ENCODE measurements at regions not wholly inside any gene's neighbourhood (a gene's known extent, or its start where the extent isn't known, plus 50 kb on each side); places are given as distances from the start of the nearest gene placed in this dataset.
"Not testable (repeated sequence)": the region's sequence is repeated elsewhere in the genome, so short reads cannot be mapped to it uniquely, and the experiment has no call there.

DNA sequence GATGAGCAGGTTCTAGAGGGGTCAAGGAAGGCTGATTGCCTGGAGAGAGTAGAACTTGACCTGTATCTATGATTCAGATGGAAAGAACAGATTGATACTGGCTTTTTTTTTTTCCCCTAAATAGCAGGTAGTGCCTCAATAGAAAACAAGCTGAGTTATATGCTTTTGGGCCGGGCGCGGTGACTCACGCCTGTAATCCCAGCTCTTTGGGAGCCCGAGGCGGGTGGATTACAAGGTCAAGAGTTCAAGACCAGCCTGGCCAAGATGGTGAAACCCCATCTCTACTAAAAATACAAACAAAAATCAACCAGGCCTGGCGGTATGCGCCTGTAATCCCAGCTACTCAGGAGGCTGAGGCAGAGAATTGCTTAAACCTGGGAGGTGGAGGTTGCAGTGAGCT lies 186.1 kb downstream of the CEP135 start:
- peak; percentile 35 for DNase-seq

GRCh38 chr4:56134266-56134665 lies 185.5 kb downstream of the CEP135 start:
- no peak for DNase-seq

DNA sequence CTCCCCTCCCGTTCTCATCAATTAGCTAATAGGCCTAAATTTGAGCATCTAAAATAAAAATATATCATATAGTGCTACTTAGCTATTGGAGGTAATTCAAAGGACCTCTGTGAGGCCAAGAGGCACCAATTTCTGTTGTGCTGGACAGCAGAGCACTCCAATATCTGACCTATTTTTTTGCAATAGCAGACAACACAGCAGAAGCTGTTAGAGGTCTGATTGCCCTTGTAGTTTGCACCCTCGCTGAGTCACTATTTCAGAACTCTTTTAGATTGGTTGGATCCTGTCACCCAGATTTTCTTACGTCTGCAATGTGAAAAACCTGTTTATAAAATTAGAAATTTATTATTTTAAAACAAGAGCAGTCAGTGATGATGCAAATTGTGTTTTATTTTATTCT lies 184.1 kb downstream of the CEP135 start:
- DNase-seq: no peak

- DNase-seq: not testable (repeated sequence)
These were observed 183.4 kb downstream of the CEP135 start for GRCh38 chr4:56132188-56132587.

GRCh38 chr4:56130606-56131155 lies 181.9 kb downstream of the CEP135 start:
- no peak for DNase-seq

DNA sequence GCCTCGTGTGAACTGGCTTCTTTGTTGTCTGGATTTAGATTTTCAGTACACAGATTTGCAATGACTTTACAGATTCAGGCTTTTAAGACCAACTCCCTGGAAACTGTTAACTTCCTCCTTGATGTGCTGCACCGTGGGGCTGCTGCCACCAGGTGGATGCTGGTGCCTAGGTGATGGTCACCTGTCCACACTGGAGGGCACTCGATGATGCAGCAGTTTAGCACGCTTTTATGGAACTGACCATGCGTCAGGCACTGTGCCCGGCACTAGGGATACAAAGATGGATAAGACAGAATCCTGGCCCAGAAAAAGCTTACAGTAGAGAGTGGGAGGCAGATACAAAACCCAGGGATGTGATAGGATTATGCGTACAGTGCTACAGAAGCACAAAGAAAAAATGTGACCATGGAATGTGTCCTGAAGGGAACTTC lies 180.7 kb downstream of the CEP135 start:
- DNase-seq: no peak

DNA sequence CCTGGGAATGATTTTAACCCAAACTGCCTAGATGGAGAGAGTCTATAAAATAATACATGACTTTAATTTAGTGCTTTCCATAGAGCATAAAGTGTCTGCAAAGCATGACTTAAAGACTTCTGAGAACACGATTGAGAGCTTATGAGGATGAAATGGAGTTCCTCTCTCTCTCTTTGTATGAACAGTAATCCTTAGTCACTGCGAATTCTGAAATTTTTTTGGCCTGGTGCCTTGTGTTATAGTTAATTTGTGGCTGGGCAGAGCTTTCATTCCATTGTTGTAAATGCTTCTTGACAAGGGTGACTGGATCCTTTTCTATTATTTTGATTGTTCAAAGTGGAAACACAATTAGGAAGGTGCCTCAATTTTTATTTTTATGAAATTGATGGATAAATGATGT lies 179.5 kb downstream of the CEP135 start:
- DNase-seq: no peak

GRCh38 chr4:56127716-56128115 lies 179.0 kb downstream of the CEP135 start:
- DNase-seq: no peak

- no peak for DNase-seq
These were observed 174.8 kb downstream of the CEP135 start for GRCh38 chr4:56123547-56123946.

DNA sequence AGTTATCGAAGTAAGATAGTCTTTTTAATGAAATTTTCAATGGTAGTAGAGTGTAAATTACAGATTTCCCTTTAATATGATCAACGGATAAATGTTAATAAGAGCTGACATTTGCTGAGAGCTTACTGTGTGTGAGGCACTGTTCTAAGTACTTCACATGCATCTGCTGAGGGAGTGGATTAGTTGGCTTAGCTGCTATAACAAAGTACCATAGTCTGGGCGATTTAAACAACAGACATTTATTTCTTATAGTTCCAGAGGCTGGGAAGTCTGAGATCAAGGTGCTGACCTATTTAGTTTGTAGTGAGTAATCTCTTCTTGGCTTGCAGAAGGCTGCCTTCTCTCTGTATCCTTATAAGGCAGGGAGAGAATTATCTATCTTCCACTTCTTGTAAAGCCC lies 174.3 kb downstream of the CEP135 start:
- no peak for DNase-seq

- DNase-seq: no peak
These were observed 170.1 kb downstream of the CEP135 start for GRCh38 chr4:56118845-56119244.

DNA sequence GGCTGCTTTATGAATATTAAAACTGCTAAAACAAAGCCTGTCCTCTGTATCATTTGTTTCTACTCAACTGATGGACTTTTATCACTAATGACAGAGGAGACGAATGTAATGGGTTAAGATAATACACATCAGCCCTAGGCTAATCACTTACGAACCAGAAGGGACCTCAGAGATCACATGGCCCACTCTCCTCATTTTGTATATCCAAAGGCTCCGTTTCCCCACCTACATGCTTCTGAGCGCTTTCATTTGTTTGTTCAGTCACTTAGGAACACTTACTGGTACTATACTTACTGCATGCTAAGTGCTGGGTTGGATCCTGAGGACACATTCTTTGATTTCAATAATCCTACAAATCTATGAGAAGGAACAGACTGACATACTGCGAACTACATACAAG lies 169.3 kb downstream of the CEP135 start:
- DNase-seq: no peak

- DNase-seq: no peak
These were observed 167.2 kb downstream of the CEP135 start for GRCh38 chr4:56115898-56116297.

DNA sequence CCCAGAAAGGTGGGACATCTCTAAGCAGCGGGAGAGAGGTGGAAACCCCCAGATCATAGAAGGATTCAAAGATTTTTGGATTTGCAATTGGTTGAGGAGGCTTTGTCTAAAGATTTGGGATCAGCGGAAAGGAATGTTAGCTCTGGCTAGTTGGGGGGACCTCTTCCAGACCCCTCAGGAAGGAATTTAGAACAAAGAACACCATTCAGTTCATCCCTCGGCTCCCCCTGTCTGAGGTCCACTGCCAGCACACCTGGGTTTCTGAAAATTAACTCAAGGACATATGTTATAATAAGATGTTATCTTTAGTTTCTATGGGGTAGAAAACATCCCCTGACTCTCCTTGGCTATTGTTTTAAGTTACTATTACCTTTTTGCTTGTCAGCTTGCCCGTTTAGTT lies 163.6 kb downstream of the CEP135 start:
- no peak for DNase-seq

GRCh38 chr4:56106180-56107147 lies 157.7 kb downstream of the CEP135 start:
- no peak for DNase-seq

- no peak for DNase-seq
These were observed 155.4 kb downstream of the CEP135 start for GRCh38 chr4:56104188-56104587.

GRCh38 chr4:56102601-56103000 lies 153.9 kb downstream of the CEP135 start:
- no peak for DNase-seq

DNA sequence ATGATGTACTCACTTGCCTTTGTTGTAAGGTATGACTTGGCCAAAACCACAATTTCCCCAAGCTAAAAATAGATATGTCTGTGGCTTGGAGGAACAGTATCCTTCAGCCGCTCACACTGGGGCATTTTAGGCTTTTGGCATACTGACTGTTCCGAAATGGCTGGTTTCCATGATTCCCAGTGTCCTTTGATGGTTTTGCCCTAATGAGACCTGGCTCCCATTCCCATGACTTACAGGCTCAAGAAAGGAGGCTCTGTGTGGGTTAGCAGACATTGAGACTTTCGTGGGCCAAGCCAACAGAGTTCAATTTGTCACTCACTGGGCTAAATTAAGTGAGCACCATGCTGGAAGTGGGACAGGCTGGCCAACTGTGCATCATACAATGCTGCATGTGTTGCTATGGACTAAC lies 150.6 kb downstream of the CEP135 start:
- DNase-seq: no peak

DNA sequence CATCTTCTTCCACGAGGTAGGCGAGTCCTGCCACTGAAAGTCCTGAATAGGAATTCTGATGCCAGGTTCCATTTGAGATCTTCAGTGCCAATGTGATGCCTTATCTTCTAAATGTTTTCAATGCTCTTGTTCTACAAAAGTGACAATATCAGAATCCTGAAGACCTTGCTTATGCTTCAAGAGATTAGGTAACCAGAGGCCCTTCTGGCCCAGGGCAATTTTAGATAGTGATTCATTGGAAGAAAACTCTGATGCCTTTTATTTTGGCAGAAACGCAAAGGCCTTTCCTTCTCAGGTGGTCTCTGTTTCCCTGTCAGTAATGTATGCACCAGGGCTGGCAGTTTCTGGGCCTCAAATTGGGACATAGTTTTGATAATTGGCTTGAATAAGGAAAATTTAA lies 144.8 kb downstream of the CEP135 start:
- DNase-seq: no peak

DNA sequence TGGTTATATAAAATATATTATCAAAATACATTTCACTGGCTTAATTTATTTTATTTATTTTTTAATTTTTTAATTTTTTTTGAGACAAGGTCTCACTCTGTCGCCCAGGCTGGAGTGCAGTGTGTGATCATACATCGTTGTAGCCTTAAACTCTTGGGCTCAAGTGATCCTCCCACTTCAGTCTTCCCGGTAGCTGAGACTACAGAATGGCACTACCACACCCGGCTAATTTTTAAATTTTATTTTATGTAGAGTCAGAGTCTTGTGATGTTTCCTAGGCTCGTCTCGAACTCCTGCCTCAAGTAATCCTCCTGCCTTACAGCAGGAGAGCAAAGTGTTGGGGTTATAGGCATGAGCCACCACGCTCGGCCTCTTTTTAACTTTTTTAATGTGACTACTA lies 143.8 kb downstream of the CEP135 start:
- DNase-seq: no peak

GRCh38 chr4:56086561-56086960 lies 137.8 kb downstream of the CEP135 start:
- DNase-seq: no peak

DNA sequence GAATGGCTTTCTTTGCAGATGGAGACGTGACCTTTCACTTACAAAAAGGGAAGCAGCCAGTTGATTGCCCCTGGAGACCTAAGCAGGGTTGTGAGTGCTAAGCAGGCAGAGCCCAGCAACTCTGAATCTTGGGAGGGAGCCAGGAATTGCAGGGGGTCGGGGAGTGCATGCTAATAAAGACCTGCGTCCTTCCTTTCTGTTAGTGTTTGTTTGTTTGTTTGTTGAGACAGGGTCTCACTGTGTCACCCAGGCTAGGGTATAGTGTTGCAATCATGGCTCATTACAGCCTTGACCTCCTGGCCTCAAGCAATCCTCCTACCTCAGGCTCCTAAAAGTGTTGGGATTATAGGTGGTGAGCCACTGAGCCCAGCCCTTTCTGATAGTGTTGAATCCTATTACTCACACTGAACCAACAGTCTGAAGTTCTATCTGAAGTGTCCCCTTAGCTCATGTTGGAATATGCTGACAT lies 137.4 kb downstream of the CEP135 start:
- peak; percentile 56 for DNase-seq

DNA sequence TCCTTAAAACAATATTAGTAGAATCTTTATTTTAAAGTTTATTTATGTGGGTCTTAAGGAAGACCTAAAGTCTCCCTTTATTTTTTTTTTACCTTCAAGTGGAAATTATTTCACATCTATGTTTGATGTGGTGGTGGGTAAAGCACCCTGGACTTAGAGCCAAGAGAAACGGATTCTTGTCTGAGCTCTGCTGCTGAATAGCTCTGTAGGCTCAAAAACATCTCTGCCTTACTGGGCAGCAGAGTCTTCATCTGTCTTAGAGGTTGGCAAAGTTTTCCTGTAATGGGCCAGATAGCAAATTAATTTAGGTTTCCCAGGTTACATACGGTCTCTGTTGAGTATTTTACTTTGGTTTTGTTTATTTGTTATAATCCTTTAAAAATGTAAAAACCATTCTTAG lies 136.5 kb downstream of the CEP135 start:
- DNase-seq: no peak

- no peak for DNase-seq
These were observed 136.1 kb downstream of the CEP135 start for GRCh38 chr4:56084851-56085250.

Data from T1000 (cell line).